ENCODE measurements at regions not wholly inside any gene's neighbourhood (a gene's known extent, or its start where the extent isn't known, plus 50 kb on each side); places are given as distances from the start of the nearest gene placed in this dataset.
"Not testable (repeated sequence)": the region's sequence is repeated elsewhere in the genome, so short reads cannot be mapped to it uniquely, and the experiment has no call there.

DNA sequence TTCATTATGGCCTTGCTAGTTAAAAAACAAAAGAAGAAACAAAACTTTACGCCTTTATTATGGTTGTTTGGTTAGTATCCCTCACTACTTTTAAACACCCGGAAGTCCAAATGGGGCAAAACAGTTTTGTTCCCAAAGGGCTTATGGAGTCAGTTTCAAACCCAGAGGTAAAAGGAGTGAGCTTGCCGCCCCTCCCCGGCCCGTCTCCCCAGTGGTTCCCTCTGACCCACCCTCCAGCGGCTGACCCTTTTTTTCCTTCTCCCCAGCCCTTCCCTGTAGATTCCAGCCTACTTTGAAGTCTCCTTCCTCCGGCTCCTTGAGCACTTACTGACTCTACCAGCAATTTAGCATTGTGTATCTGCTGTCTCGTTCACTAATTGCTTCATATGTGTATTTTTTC is 209.2 kb downstream of the ICOS start:
- no peak for DNase-seq

DNA sequence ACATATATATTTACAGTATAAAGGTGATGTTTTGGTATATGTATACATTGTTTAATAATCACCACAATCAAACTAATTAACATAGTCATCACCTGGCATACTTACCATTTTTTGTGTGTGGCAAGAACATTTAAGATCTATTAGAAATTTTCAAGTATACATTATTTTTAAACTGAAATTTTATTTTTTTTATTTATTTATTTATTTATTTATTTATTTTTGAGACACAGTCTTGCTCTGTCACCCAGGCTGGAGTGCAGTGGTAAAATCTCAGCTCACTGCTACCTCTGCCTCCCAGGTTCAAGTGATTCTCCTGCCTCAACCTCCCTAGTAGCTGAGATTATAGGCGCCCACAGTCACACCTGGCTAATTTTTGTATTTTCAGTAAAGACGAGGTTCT is 210.5 kb downstream of the ICOS start:
- DNase-seq: not testable (repeated sequence)

DNA sequence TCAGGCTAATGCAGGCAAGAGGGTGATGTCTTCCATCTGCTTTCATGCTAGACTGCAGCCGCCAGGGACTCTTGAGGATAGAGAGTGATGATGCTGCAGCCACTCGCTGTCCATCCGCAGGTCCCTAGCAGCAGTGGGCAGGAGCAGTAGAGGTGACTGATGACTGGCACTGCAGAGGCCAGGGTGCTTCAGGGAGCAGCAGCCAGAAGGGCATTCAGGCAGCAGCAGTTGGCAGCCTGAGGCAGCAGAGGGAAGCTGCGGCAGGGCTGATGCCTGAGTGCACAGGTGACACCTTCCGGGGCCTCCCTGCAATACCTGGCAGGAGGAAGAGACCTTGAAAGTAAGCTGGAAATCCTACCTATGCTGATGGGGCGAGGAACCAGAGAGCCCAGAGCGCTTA is 214.2 kb downstream of the ICOS start:
- no peak for DNase-seq

DNA sequence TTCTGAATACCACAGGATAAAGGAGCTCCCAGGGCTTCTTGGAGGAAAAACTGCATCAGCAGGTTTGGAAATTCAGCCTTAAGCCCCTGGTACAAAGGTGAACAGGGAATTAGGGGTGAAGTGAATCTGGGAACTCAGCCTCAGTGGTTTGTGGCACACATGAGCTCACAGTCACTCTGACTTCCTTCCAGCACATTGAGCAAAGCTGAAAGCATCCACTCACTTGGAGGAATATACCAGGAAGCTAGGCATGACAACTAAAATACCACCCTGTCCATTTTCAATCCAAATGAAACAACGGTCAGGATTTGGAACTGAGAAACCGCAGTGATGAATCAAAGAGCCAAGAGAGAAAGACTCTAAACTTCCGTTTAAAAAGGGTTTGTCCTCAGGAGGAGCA is 216.1 kb downstream of the ICOS start:
- DNase-seq: no peak

DNA sequence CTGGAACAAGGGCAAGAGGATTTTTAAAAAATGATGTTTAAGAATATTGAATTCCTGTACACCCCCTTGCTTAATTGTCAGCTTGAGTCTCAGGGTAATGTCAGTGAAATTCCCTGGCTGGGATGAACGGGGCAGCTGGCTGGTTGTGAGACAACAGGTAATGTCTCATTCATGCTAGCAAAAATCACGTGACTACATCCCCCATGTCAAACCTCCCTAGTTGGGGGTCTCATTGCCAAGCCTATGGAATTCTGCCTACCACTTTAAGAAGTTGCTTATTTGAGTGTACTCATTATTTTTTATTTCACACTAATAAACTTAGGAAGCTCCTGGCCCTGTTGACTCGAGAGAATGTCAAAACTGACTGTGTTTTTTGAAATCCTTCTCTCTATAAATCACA is 218.3 kb downstream of the ICOS start:
- no peak for DNase-seq

DNA sequence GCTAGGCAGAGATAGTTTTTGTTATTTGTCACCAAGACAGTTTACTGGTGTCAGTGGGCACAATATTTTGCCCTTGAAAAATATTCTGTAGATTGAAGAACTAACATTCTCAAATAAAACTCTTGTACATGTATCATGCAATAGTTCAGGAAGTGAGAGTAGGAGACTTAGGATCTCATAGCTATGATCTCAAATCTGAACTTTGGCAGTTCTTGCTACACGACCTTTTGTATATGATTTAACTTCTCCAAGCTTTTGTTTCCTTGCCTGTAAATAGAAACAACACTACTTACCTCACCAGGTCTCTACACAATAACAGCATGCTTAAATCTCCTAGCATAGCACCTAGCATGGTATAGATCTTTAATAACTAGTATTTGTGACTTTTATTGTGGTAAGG is 219.9 kb downstream of the ICOS start:
- no peak for DNase-seq

DNA sequence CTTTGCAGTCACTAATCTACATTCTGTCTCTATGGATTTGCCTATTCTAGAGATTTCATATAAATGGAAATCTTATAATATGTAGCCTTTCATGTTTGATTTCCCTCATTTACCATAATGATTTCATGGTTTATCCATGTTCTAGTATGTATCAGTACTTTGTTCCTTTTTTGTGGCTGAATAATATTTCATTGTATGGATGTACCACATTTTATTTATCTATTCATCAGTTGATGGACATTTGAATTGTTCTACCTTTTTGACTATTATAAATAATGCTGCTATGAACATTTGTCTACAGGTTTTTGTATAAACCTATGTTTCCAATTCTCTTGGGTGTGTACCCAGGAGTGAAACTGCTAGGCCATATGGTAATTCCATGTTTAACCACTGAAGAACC is 221.1 kb downstream of the ICOS start:
- DNase-seq: no peak

DNA sequence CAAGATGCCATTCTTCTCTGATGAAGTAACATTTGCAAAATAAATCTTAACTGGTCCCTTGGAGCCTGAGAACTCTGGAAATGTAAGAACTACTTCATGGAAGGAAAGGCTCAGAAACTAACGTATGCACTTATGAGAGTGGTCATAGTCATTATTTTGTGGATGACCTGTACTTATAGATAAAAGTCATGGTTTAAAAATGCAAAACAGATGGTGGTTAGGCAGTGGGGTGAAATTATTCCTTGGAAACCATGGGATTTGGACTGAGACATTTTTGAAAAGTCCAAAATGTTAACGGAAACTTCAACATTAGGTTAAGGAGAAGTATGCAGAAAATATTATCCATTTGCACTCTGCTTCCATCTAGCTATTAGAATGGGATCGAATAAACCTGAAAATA is 223.0 kb downstream of the ICOS start:
- DNase-seq: no peak

DNA sequence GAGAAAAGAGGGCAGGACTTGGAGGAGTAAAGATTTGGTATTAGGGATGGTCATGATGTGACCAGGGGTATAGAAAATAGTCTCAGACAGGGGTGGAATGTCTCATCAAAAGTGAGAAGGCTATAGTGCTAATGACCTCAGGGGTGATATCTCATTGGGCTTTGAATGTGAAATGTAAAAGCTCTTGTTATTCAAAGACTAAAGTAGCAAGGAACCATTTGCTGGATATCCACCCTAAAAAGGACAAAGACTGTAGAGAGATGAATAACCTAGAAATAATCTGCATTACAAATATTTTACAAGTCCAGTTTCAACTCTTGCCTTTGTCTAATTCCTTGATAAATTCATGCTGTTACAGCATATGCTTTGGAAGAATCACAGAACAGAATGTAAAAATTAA is 224.4 kb downstream of the ICOS start:
- DNase-seq: no peak

DNA sequence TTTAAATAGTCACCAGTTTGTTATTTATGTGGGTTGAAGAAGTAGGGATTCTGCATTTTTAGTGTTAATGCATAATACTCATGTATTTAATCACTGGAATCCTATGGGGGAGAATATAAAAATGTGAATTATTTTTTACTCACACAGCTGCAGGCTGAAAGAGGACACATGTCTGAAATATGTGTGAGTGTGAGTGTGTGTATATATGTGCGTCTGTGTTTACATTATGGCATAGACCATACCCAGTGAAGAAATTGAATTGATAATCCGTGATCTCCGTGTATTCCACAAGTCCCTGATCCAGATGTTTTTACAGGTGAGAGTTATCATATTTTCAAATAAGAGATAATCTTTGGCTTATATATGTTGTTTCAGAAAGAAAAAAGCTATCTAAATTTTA is 225.3 kb downstream of the ICOS start:
- DNase-seq: no peak

DNA sequence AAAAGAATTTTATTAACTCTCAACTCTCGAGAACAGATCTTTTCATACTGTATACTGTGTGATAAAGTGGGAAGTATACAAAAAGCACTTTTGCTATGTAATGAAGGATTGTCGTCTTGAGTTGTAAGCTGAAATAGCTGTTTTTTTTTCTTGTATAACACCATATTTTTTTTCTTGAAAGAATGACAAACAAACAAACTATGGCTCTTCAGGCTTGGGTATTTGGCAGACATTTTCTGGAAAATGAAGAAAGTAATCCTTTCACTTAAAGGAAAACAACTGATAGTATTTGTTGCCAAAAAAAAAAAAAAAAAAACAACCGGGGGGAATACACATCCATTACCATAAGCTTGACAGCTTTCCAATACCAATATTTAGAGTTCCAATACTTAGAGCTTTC is 230.4 kb downstream of the ICOS start:
- DNase-seq: no peak

DNA sequence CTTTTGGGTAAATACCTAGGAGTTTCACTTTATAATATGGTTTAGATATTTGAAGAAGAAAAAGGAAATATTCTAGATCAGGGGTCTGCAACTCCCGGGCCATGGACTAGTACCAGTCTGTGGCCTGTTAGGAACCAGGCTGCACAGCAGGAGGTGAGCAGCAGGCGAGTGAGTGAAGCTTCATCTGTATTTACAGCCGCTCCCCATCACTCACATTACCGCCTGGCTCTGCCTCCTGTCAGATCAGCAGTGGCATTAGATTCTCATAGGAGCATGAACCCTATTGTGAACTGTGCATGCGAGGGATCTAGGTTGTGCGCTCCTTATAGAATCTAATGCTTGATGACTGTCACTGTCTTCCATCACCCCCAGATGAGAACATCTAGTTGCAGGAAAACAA is 231.1 kb downstream of the ICOS start:
- DNase-seq: not testable (repeated sequence)

DNA sequence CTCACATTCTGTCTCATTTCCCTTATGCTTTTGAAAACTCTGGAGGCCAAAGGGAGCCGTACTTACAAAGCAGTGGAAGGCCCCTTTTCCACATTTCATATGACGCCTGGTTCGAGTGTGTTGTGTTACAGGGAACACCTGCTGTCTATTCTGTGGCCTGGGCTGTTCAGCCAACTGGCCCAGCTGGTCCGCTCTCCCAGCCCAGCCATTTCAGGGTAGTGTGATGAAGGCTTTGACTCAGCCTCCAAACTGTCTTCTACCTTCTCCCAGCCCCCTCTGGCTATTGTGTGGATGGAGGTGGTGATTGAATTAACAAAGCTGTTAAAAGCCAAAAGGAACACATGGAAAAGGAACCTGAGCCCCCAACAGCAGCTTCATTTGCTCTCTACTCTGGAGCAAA is 233.8 kb downstream of the ICOS start:
- no peak for DNase-seq

DNA sequence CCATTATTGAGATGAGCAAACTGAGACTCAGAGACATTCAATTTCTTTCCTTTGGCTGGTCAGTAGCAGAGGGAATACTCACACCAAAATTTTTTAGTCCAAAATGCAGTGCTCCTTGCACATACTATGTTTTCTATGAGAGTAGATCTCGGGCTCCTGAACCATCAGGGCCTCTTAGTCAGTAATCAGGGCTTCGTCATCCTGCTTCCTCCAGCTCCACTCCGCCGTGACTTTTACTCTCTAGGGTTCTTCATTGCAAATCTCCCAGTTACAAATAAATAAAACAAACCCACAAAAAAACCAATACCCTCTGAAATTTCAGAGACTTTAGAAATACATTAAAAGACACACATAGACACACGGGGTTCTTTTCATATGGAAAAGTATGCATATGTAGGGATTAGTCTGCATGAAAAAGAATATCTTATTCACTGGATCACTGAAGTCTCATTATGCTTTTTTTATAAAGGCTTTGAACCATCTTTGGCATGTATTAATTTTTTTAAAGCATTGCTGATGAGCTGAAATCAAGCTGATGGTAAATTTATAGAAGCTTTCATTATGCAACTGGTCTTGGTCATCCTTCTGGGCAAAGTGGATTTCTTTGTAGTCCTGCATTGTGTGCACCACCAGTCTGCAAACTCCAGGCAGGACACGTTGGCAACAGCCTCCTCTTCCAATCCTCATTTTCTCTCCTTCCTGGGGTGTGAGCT is 235.0 kb downstream of the ICOS start:
- DNase-seq: no peak

DNA sequence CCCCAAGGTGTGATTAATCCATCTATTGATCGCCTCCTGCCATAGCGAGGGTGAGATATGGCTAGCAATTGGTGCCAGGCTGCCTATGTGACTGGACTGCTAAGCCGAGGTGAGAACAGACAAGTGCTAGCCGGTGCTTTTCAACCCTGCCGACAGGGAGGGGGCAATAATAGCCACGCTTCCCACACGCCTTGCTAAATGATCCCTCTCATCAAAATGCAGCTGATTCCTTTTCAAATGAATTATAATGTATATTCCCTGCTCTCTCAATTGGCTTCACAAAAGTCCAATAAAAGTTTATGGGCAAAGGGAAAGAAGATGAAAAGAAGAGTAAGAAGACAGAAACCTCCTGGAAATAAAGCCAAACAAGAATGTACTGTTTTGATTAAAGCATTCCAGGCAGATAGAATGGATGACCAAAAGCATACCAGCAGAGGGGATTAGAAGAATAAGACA is 235.6 kb downstream of the ICOS start:
- no peak for DNase-seq

DNA sequence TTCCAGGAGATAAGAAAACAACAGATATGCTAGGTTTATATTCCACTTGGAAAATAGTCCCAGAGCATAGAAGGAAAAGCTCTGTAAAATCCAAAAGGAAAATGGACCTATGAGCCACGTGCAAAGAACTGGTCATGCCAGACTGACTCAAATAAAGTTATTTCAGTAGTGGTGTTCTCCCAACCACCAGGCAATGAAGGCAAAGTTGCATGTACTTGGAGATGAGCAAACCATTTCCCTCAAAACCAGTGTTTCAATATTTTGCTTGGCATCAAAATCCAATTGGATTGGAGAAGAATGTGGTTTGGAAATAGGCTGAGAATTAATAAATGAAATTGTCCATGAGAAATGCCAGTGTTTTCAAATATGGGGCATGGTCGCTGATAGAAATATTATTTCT is 237.5 kb downstream of the ICOS start:
- no peak for DNase-seq

DNA sequence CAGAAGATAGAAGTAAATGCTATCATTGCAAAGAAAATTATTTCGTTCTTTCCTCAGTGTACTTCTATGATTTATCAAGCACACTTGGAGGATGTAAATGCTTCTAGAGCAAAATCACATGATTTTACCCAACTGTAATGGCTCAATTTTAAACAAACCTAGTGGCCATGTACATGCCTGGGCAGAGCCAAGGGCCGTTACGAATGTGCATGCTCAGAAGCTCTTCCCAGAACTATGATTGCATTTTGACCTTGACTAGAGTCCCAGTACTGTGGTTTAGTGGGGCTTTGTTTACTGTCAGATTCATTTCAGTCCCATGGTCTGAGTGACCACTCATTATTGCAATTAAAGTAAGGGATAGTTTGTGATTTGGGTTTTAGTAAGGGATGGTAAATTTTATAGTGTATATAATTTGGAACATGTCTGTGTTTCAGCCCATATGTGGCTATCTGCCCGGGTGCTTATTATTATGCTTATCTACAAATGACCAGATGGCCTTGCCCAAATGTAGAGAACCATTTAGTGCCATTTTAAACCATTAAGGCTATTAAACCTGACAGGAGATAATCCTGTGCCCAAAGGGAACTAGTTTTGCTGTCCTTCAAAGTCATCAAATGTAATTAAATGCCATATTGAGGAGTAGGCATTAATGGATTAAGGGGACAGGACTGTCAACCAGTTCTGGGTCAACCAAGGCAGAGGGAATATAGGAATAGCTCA is 239.1 kb downstream of the ICOS start:
- DNase-seq: no peak

DNA sequence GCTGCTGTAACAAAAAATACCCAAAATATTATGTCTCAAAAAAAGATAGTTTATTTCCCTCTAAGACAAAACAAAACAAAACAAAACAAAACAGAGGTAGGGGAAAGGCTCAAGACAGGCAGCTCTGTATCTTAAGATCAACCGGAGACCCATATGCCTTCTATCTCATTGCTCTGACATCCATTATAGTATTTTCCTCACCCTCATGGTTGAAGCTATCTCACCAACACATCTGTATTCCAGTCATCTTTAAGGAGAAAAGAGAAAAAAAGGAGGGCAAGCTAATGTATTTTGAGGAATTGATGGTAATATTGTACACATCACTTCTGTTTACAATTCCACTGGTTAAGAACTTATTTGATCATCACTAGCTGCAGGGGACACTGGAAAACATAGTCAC is 239.7 kb downstream of the ICOS start:
- no peak for DNase-seq

DNA sequence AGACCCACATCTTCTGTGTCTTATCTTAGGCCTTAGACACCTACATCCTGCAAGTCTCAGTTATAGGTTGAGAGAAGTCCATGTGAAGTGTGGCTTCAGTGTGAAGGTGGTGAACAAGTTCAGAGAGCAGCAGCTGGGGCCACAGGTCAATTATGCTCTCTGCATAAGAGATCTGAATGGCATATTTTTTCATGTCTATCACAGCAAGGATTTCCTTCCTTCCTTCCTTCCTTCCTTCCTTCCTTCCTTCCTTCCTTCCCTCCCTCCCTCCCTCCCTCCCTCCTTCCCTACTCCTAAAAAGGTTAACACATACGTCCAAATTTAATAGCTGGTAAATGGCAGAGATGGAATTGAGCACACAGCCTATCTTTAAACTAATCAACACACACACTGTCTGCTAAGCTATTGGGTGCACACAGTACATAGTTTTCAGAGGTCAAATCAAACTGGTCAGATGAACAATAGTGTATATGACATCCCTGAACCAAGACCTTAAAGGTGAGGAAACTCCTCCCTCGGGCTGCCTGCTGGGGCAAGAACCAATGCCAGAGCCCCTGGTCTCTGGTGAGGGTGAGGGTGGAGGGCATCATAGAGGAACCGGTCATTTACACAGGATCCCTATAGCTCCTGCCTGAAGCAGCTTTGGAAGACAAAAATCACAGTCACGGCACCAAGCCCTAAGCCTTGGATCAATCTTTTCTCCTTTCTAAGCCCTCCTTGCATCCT is 240.9 kb downstream of the ICOS start:
- DNase-seq: no peak

DNA sequence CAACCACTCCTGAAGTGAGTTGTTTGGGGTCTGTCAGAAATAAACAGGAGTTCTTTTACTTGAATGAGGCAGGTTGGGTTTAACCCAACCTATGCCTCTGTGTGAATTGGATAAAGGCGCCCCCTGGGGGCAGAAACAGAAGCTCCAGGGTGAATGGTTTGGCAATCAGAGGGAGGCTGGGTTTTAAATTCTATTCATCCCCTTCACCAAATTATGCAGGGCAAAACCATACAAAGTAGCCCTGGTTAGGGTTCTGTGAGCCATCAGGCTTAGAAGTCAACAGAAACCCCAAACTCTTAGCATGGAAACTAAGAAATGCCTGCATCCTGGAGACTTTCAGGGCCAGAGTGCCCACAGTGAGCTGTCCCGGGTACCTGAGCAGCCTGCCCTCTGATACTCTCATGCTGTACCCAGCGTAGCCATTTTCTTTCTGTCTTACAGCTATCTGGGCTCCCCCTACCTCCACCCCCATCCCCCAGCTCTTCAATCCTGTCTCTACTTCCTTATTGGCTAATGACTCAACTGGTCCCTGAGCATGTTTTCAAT is 241.5 kb downstream of the ICOS start:
- peak; percentile 82 for DNase-seq

DNA sequence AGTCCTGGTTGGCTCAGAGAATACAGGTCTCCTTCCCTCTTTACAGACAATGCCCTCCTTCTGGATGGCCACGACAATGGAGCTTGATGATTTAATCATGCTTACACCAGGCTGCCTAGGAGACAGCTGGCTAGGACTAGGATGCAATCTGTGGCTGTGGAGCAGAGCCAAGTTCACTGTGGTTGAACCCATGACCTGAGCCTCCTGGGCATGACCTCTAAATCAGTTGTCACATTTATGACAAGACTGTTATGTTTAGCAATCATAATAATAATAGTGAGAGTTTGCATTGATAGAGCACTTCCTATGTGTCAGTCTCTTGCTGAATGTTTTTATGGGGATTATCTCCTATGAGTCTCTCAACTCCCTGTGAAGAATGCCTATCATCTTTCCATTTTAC is 244.1 kb downstream of the ICOS start:
- DNase-seq: no peak

DNA sequence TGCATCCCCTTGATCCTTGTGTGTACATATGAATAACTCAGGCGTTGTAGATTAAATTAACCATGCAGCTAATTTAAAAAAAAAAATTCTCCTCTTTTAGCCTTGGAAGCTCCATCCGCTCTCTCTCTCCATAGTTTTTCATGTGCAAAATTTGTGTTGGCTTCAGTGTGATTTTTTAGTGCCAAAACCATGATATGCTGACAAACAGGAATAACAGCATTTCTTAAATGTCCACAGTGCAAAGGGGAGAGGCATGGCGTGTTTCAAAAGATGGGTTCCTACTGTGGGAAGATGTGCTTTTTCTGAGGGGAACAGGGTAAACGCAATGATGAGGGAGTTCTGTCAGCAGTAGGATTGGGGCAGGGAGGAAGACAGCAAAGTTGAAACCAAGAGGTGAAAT is 247.0 kb downstream of the ICOS start:
- no peak for DNase-seq

DNA sequence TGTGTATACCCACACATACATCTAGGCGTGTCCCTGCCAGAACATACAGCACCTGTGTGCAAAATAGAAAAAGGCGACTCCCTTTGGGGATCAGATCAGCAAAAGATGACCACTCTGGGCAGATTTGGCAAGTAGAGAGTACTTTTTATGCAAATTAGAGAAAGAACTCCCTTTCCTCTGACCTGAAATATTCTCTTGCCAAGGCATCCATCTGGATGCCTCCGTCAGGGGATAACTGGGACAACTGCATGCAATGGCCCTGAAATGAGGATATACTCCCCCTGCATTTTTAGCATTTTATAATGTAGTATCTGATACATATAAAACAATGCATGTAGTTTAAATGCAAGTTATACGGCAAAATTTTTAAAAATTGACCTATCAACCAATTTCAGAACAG is 247.7 kb downstream of the ICOS start:
- DNase-seq: no peak

All from stimulated activated CD4-positive, alpha-beta T cell treated with anti-CD3 and anti-CD28 coated beads, Interleukin-15, amount 100 ng/mL, for 24 hours (primary cell).